ENCODE measurements at regions not wholly inside any gene's neighbourhood (a gene's known extent, or its start where the extent isn't known, plus 50 kb on each side); places are given as distances from the start of the nearest gene placed in this dataset.

DNA sequence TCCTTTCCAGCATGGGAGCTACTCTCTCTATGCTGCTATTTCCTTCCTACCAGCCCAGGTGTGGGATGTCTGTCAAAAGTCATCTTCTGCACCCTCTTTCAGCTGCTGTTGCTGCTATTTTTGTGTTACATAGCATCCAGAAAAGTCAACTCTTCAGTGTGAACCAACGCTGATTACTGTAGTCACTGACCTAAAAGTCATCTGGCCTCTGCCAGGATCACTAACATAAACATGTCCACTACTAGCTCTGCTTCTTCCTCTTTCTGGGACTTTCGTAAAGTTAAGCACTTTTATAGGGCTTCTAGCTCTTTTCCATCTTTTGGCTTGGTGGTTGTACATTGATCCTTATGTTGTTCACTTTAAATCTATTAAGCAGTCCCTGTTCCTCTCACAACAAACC, 90.2 kb upstream of the CARD18 start:
- Histone ChIP-seq H2AFZ (ENCODE audit: low read depth, low read length) (no peak overlapping the region), H3K9me1 (ENCODE audit: control insufficient read depth, insufficient read depth, low read length) (no peaks in the 10 kb centered on the region), H3K4me2 (ENCODE audit: insufficient read depth, low read length) (no peak overlapping the region), H3K9me3 (replicated peaks; ENCODE audit: control insufficient read depth, insufficient read depth, low read depth, low read length) (no peaks in the 10 kb centered on the region), H3K36me3 (ENCODE audit: control insufficient read depth, insufficient read depth, low read length) (no peaks in the 10 kb centered on the region), H3K27me3 (ENCODE audit: control insufficient read depth in 2 of 2, insufficient read depth in 2 of 2, low read length in 2 of 2) (no peaks in the 10 kb centered on the region), H3K4me3 (no peak overlapping the region), H3K27ac (ENCODE audit: extremely low read depth, low read depth, low read length) (no peak overlapping the region), H4K20me1 (replicated peaks; ENCODE audit: control insufficient read depth, insufficient read depth, low read length) (no peaks in the 10 kb centered on the region), H3K9ac (ENCODE audit: insufficient read depth in 1 of 2, low read depth in 2 of 2, low read length in 2 of 2) (no peak overlapping the region), H3K4me1 (replicated peaks in 1 of 2; ENCODE audit: control insufficient read depth in 2 of 2, insufficient read depth in 2 of 2, low read length in 2 of 2) (no peaks in the 10 kb centered on the region), H3K79me2 (ENCODE audit: control insufficient read depth, insufficient read depth, low read length) (no peaks in the 10 kb centered on the region)
- DNase-seq (ENCODE audit: extremely low read depth in 1 of 4, low spot score in 3 of 4) (no peak), ATAC-seq (no peak), FAIRE-seq (no peak)
- POLR2A ChIA-PET = no interaction called here
- in situ Hi-C loops (cut with MboI) (no loop called here), intact Hi-C loops (cut with micrococcal nuclease) (no loop called here)
- no TSS peak for BruUV-seq (replicated peaks)
- TF ChIP-seq TCF7L2 (IDR thresholded peaks at IDR 0.05; ENCODE audit: low read depth, low read length) (no peak), ZNF644 (tag; IDR thresholded peaks at IDR 0.05; ENCODE audit: low read depth) (no peak), HDAC3 (IDR thresholded peaks at IDR 0.05; ENCODE audit: borderline replicate concordance, partially characterized antibody) (no peak), ELF1 (tag; IDR thresholded peaks at IDR 0.05) (no peak), SUPT5H (IDR thresholded peaks at IDR 0.05) (no peak)
- TF ChIP-seq, protein P1, sequence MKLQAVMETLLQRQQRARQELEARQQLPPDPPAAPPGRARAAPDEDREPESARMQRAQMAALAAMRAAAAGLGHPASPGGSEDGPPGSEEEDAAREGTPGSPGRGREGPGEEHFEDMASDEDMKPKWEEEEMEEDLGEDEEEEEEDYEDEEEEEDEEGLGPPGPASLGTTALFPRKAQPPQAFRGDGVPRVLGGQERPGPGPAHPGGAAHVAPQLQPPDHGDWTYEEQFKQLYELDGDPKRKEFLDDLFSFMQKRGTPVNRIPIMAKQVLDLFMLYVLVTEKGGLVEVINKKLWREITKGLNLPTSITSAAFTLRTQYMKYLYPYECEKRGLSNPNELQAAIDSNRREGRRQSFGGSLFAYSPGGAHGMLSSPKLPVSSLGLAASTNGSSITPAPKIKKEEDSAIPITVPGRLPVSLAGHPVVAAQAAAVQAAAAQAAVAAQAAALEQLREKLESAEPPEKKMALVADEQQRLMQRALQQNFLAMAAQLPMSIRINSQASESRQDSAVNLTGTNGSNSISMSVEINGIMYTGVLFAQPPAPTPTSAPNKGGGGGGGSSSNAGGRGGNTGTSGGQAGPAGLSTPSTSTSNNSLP (IDR thresholded peaks at IDR 0.05; ENCODE audit: borderline replicate concordance, low read depth, low read length) = no peak
- WGBS (ENCODE audit: insufficient coverage, low coverage, missing lambda C conversion rate) = 0% methylated on average over 2 of the region's 2 CpGs
- CTCF ChIA-PET (ENCODE audit: low intra/inter-chr PET ratio) = no interaction called here
